ENCODE measurements at regions not wholly inside any gene's neighbourhood (a gene's known extent, or its start where the extent isn't known, plus 50 kb on each side); places are given as distances from the start of the nearest gene placed in this dataset.

DNA sequence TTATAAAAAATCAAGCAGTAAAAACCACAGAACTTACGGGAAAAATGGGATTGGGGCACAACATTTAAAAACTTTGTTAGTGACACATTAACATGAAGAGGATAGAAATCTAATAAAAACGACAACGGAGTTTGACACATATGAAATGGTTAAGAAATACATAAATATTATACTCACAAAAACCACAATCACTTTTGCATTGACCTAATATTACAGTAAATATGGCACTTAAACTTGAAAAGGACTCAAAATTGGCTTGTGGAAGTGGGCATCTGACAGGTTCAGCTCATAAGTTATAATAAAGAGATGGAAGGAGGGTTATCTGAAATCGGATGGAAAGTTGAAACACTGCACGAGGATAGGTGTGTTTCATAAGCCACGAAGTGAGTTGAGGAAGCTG is 523.7 kb downstream of the TFAP2B start:
- TF ChIP-seq, protein P1, sequence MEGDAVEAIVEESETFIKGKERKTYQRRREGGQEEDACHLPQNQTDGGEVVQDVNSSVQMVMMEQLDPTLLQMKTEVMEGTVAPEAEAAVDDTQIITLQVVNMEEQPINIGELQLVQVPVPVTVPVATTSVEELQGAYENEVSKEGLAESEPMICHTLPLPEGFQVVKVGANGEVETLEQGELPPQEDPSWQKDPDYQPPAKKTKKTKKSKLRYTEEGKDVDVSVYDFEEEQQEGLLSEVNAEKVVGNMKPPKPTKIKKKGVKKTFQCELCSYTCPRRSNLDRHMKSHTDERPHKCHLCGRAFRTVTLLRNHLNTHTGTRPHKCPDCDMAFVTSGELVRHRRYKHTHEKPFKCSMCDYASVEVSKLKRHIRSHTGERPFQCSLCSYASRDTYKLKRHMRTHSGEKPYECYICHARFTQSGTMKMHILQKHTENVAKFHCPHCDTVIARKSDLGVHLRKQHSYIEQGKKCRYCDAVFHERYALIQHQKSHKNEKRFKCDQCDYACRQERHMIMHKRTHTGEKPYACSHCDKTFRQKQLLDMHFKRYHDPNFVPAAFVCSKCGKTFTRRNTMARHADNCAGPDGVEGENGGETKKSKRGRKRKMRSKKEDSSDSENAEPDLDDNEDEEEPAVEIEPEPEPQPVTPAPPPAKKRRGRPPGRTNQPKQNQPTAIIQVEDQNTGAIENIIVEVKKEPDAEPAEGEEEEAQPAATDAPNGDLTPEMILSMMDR (optimal IDR thresholded peaks at IDR 0.05 in 1 of 3, IDR thresholded peaks at IDR 0.05 in 1 of 3, conservative IDR thresholded peaks at IDR 0.05 in 1 of 3; ENCODE audit: extremely low read depth in 1 of 3, insufficient read depth in 2 of 3, low read length in 3 of 3): no peak
- TF ChIP-seq EZH2 (IDR thresholded peaks at IDR 0.05; ENCODE audit: low read length): no peak

Measured in keratinocyte (primary cell).